H9 (cell line): ENCODE measurements at regions not wholly inside any gene's neighbourhood (a gene's known extent, or its start where the extent isn't known, plus 50 kb on each side); places are given as distances from the start of the nearest gene placed in this dataset.

Source experiments
- DNase-seq: peaks from one replicate; pipeline ENCODE4 v3.0.0-alpha.2; 2017
- H2AFZ ChIP-seq: one replicate; pipeline ENCODE4 v1.6.1; 2013; ENCODE audit warnings: mild to moderate bottlenecking, low read length, control low read depth, moderate library complexity
- H2AK5ac ChIP-seq: 2 replicates; pipeline ENCODE4 v1.6.1; 2013; ENCODE audit warnings: low read length, control low read depth, mixed read lengths; ENCODE audit not compliant: insufficient read length
- H2BK120ac ChIP-seq: one replicate; pipeline ENCODE4 v1.6.1; 2013; ENCODE audit warnings: low read depth, mild to moderate bottlenecking, low read length, control low read depth, inconsistent platforms; ENCODE audit not compliant: poor library complexity, severe bottlenecking
- H2BK12ac ChIP-seq: 2 replicates; pipeline ENCODE4 v1.6.1; 2013; ENCODE audit warnings: low read length, control low read depth, mixed read lengths, low read depth; ENCODE audit not compliant: insufficient read length
- H2BK15ac ChIP-seq: 2 replicates; pipeline ENCODE4 v1.6.1; 2013; ENCODE audit warnings: low read depth, low read length, control low read depth
- H2BK20ac ChIP-seq: one replicate; pipeline ENCODE4 v1.6.1; 2013; ENCODE audit warnings: low read depth, mild to moderate bottlenecking, low read length, control low read depth, inconsistent platforms; ENCODE audit not compliant: poor library complexity, severe bottlenecking
- H2BK5ac ChIP-seq: 2 replicates; pipeline ENCODE4 v1.6.1; 2013; ENCODE audit warnings: low read length, control low read depth, mixed read lengths; ENCODE audit not compliant: insufficient read length
- H3K14ac ChIP-seq: 2 replicates; pipeline ENCODE4 v1.6.1; 2013; ENCODE audit warnings: low read length, control low read depth; ENCODE audit not compliant: insufficient read depth
- H3K18ac ChIP-seq: 2 replicates; pipeline ENCODE4 v1.6.1; 2013; ENCODE audit warnings: low read depth, mild to moderate bottlenecking, mixed read lengths, low read length, control low read depth; ENCODE audit not compliant: insufficient read length
- H3K23ac ChIP-seq: 2 replicates; pipeline ENCODE4 v1.6.1; 2013; ENCODE audit warnings: low read length, control low read depth, mixed read lengths, low read depth; ENCODE audit not compliant: insufficient read length
- H3K23me2 ChIP-seq: 2 replicates; pipeline ENCODE4 v1.6.1; 2013; ENCODE audit warnings: low read depth, mild to moderate bottlenecking, mixed read lengths, low read length, control low read depth; ENCODE audit not compliant: insufficient read length, poor library complexity, severe bottlenecking
- H3K27ac ChIP-seq: 2 replicates; pipeline ENCODE4 v1.5.1; 2013; ENCODE audit warnings: low read length, control low read depth, mixed read lengths, low read depth; ENCODE audit not compliant: insufficient read length
- H3K27me3 ChIP-seq: 2 replicates; pipeline ENCODE4 v1.6.1; 2013; ENCODE audit warnings: low read length, control low read depth, inconsistent platforms; ENCODE audit not compliant: insufficient read depth
- H3K4ac ChIP-seq: 2 replicates; pipeline ENCODE4 v1.6.1; 2013; ENCODE audit warnings: low read depth, mild to moderate bottlenecking, control low read depth, inconsistent platforms, low read length, moderate library complexity
- H3K4me1 ChIP-seq: 2 replicates; pipeline ENCODE4 v1.6.1; 2013; ENCODE audit warnings: low read length, control low read depth, inconsistent platforms; ENCODE audit not compliant: insufficient read depth
- H3K4me2 ChIP-seq: 2 replicates; pipeline ENCODE4 v1.6.1; 2013; ENCODE audit warnings: low read length, control low read depth, mixed read lengths; ENCODE audit not compliant: insufficient read length, insufficient read depth
- H3K56ac ChIP-seq: 2 replicates; pipeline ENCODE4 v1.6.1; 2013; ENCODE audit warnings: low read depth, mild to moderate bottlenecking, mixed read lengths, low read length, control low read depth; ENCODE audit not compliant: insufficient read length
- H3K79me1 ChIP-seq: 2 replicates; pipeline ENCODE4 v1.6.1; 2013; ENCODE audit warnings: low read depth, mild to moderate bottlenecking, moderate library complexity, low read length, control low read depth, inconsistent platforms; ENCODE audit not compliant: insufficient read depth, poor library complexity, severe bottlenecking
- H3K79me2 ChIP-seq: 2 replicates; pipeline ENCODE4 v1.6.1; 2013; ENCODE audit warnings: low read length, control low read depth, inconsistent platforms; ENCODE audit not compliant: insufficient read depth
- H3K9ac ChIP-seq: 2 replicates; pipeline ENCODE4 v1.6.1; 2013; ENCODE audit warnings: low read length, control low read depth, mixed read lengths; ENCODE audit not compliant: insufficient read length; ENCODE audit errors: extremely low read depth
- H3K9me3 ChIP-seq: one replicate; pipeline ENCODE4 v1.6.1; 2013; ENCODE audit warnings: low read depth, low read length, inconsistent platforms; ENCODE audit not compliant: control insufficient read depth
- H3T11ph ChIP-seq: one replicate; pipeline ENCODE4 v1.6.1; 2013; ENCODE audit warnings: mild to moderate bottlenecking, low read length, control low read depth, inconsistent platforms
- H4K20me1 ChIP-seq: one replicate; pipeline ENCODE4 v1.6.1; 2013; ENCODE audit not compliant: control insufficient read depth, insufficient read length, insufficient read depth
- H4K5ac ChIP-seq: 2 replicates; pipeline ENCODE4 v1.6.1; 2013; ENCODE audit warnings: low read depth, mild to moderate bottlenecking, mixed read lengths, low read length, control low read depth; ENCODE audit not compliant: insufficient read length
- H4K8ac ChIP-seq: replicated peaks from 2 replicates; pipeline ENCODE4 v1.6.1; 2013; ENCODE audit warnings: low read length, control low read depth, mixed read lengths, low read depth; ENCODE audit not compliant: insufficient read length
- H4K91ac ChIP-seq: 2 replicates; pipeline ENCODE4 v1.6.1; 2013; ENCODE audit warnings: low read depth, mild to moderate bottlenecking, moderate library complexity, mixed read lengths, low read length, control low read depth; ENCODE audit not compliant: insufficient read length
- H3K27ac Mint-ChIP-seq, 3 experiments: 2 replicates in 2 of 3; 3 replicates in 1 of 3; pipeline ENCODE4 v1.8.0; 2020 to 2021; ENCODE audit warnings: mixed read lengths in 3 of 3, mild to moderate bottlenecking in 1 of 3, moderate library complexity in 1 of 3
- H3K27me3 Mint-ChIP-seq: 2 replicates; pipeline ENCODE4 v1.8.0; 2021; ENCODE audit warnings: low read depth, mild to moderate bottlenecking, moderate library complexity, mixed read lengths
- H3K36me3 Mint-ChIP-seq, 3 experiments: 2 replicates in 2 of 3; 3 replicates in 1 of 3; pipeline ENCODE4 v1.8.0; 2020 to 2021; ENCODE audit warnings: low read depth in 3 of 3, mixed read lengths in 3 of 3; ENCODE audit not compliant: insufficient read depth in 1 of 3
- H3K4me1 Mint-ChIP-seq, 2 experiments: 2 replicates each; pipeline ENCODE4 v1.8.0; 2020; ENCODE audit warnings: mixed read lengths in 2 of 2
- H3K4me3 Mint-ChIP-seq, 2 experiments: 2 replicates in 1 of 2; 3 replicates in 1 of 2; pipeline ENCODE4 v1.8.0; 2020 to 2021; ENCODE audit warnings: mild to moderate bottlenecking in 2 of 2, mixed read lengths in 2 of 2, moderate library complexity in 1 of 2
- H3K9me3 Mint-ChIP-seq, 2 experiments: 2 replicates in 1 of 2; 3 replicates in 1 of 2; pipeline ENCODE4 v1.8.0; 2020; ENCODE audit warnings: mild to moderate bottlenecking in 2 of 2, mixed read lengths in 2 of 2, moderate library complexity in 1 of 2
- WGBS: extraction: QIAGEN DNeasy Blood & Tissue Kit; methylation state at CpG from one replicate; pipeline ENCODE4 v1.1.7; 2013; ENCODE audit warnings: missing lambda C conversion rate, low lambda C conversion rate, mixed read lengths; ENCODE audit not compliant: insufficient read length; ENCODE audit errors: extremely low coverage; 5-methylcytosine and 5-hydroxymethylcytosine counted together
- TF ChIP-seq, protein P1 (sequence below): fragments of 200-600 bp; sonication (generic); conservative IDR thresholded peaks from 3 replicates; pipeline ENCODE4 v1.8.0; 2021; ENCODE audit warnings: antibody characterized with exemption, mild to moderate bottlenecking

DNA sequence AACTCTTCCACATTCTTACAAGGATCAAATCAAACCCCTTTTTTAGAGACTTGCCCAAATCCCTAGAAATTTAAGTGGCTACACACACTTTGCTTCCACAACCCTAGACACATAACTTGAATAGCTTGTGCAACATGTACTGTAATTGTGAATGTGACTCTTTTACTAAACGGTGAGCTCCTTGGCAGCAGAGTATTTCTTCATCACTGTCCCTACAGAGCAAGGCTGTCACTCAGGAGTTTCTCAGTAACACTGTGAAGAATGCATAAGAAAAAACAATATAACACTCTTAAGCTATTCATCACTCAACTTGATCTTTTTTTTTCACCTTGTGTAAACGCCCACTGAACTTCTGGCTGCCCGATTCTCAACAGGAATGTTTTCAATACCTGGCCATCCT, 53.8 kb upstream of the ADAMTS18 start:
- H2BK15ac ChIP-seq, result no peak overlapping the region
- WGBS, result no CpG with 5 or more reads among the region's 3 CpGs
- Mint-ChIP-seq H3K9me3 (no peaks in the 10 kb centered on the region; a peak in 1 of 5 replicates), H3K4me1 (no peaks in the 10 kb centered on the region), H3K27ac (no peak overlapping the region), H3K36me3 (no peaks in the 10 kb centered on the region), H3K4me3 (no peak overlapping the region), H3K27me3 (peaks cover 6% of the 10 kb centered on the region; the same call in 1 of the 2 replicates)
- H2BK120ac ChIP-seq, result no peak overlapping the region
- no peak overlapping the region for H3T11ph ChIP-seq
- no peaks in the 10 kb centered on the region for H3K23me2 ChIP-seq
- H2BK20ac ChIP-seq, result no peak overlapping the region
- H3K79me2 ChIP-seq, result no peaks in the 10 kb centered on the region
- H3K27me3 ChIP-seq, result no peaks in the 10 kb centered on the region
- no peak overlapping the region for H4K5ac ChIP-seq
- no peak for DNase-seq
- H3K79me1 ChIP-seq, result no peaks in the 10 kb centered on the region
- H3K4me1 ChIP-seq, result no peaks in the 10 kb centered on the region
- no peak overlapping the region for H2BK12ac ChIP-seq
- H4K20me1 ChIP-seq, result no peaks in the 10 kb centered on the region
- H3K18ac ChIP-seq, result no peak overlapping the region
- H3K27ac ChIP-seq, result no peak overlapping the region
- H4K8ac ChIP-seq, result no peak overlapping the region
- no peak overlapping the region for H4K91ac ChIP-seq
- no peak overlapping the region for H3K4me2 ChIP-seq
- no peak overlapping the region for H2AFZ ChIP-seq
- no peak overlapping the region for H3K4ac ChIP-seq
- H3K9ac ChIP-seq, result no peak overlapping the region
- H2AK5ac ChIP-seq, result no peak overlapping the region
- H2BK5ac ChIP-seq, result no peak overlapping the region
- TF ChIP-seq, protein P1, sequence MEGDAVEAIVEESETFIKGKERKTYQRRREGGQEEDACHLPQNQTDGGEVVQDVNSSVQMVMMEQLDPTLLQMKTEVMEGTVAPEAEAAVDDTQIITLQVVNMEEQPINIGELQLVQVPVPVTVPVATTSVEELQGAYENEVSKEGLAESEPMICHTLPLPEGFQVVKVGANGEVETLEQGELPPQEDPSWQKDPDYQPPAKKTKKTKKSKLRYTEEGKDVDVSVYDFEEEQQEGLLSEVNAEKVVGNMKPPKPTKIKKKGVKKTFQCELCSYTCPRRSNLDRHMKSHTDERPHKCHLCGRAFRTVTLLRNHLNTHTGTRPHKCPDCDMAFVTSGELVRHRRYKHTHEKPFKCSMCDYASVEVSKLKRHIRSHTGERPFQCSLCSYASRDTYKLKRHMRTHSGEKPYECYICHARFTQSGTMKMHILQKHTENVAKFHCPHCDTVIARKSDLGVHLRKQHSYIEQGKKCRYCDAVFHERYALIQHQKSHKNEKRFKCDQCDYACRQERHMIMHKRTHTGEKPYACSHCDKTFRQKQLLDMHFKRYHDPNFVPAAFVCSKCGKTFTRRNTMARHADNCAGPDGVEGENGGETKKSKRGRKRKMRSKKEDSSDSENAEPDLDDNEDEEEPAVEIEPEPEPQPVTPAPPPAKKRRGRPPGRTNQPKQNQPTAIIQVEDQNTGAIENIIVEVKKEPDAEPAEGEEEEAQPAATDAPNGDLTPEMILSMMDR, result no peak
- no peak overlapping the region for H3K14ac ChIP-seq
- no peaks in the 10 kb centered on the region for H3K9me3 ChIP-seq
- no peak overlapping the region for H3K23ac ChIP-seq
- H3K56ac ChIP-seq, result no peak overlapping the region
